ENCODE measurements at regions not wholly inside any gene's neighbourhood (a gene's known extent, or its start where the extent isn't known, plus 50 kb on each side); places are given as distances from the start of the nearest gene placed in this dataset.

- no peak for TF ChIP-seq CTCF (conservative IDR thresholded peaks at IDR 0.05; ENCODE audit: low read length)
- no peak for TF ChIP-seq EZH2phosphoT487 (IDR thresholded peaks at IDR 0.05; ENCODE audit: borderline replicate concordance)
These were observed 385.2 kb downstream of the CMPK2 start for GRCh38 chr2:6480514-6480913.

Measured in Loucy (cell line).